Gastroesophageal sphincter (tissue), 3 donors: ENCODE measurements at regions not wholly inside any gene's neighbourhood (a gene's known extent, or its start where the extent isn't known, plus 50 kb on each side); places are given as distances from the start of the nearest gene placed in this dataset.

Experiments used
- CTCF ChIP-seq, 4 experiments: fragments of 200-600 bp in 2 of 4; fragments of 450-650 bp in 2 of 4; sonication (generic) in 1 of 4; IDR thresholded peaks; one replicate each; pipeline ENCODE4 v1.5.1; 2017 to 2019; ENCODE audit warnings: antibody characterized with exemption in 4 of 4, mild to moderate bottlenecking in 2 of 4, moderate library complexity in 2 of 4
- EP300 ChIP-seq: sonication (generic); formaldehyde crosslinking; IDR thresholded peaks from one replicate; pipeline ENCODE4 v1.6.1; 2017; ENCODE audit warnings: antibody characterized with exemption, mild to moderate bottlenecking
- POLR2A ChIP-seq, 2 donors: fragments of 450-650 bp; IDR thresholded peaks; one replicate each; pipeline ENCODE4 v1.6.1; 2017; ENCODE audit warnings: antibody characterized with exemption in 2 of 2, mild to moderate bottlenecking in 2 of 2, moderate library complexity in 1 of 2

- TF ChIP-seq POLR2A (IDR thresholded peaks at IDR 0.05) (no peak), CTCF (IDR thresholded peaks at IDR 0.05) (no peak), EP300 (no peak)
Observed at GRCh38 chr2:43059183-43059897, 167.1 kb downstream of the ZFP36L2 start.
